ENCODE measurements at regions not wholly inside any gene's neighbourhood (a gene's known extent, or its start where the extent isn't known, plus 50 kb on each side); places are given as distances from the start of the nearest gene placed in this dataset.

DNA sequence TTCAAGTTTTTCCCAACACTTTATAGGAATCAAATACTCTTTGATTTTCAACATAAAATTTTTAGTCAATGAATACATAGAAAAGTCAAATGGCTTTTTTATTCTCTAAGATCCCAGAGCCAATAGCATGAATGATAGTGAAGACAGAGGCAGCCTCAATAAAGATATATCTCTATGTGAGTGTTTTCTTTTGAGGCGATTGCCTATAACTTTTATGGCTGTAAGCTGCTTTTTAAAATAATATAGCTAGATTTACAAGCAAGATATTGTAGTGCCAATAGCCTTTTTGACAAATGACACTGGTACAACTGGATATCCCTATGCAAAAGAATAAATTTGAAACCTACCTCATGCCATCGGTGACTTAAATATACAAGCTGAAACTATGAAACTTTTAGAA is 1705.2 kb upstream of the PCDH20 start (continued):
- TF ChIP-seq, protein P1, sequence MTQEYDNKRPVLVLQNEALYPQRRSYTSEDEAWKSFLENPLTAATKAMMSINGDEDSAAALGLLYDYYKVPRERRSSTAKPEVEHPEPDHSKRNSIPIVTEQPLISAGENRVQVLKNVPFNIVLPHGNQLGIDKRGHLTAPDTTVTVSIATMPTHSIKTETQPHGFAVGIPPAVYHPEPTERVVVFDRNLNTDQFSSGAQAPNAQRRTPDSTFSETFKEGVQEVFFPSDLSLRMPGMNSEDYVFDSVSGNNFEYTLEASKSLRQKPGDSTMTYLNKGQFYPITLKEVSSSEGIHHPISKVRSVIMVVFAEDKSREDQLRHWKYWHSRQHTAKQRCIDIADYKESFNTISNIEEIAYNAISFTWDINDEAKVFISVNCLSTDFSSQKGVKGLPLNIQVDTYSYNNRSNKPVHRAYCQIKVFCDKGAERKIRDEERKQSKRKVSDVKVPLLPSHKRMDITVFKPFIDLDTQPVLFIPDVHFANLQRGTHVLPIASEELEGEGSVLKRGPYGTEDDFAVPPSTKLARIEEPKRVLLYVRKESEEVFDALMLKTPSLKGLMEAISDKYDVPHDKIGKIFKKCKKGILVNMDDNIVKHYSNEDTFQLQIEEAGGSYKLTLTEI (CRISPR knock-in tag; conservative IDR thresholded peaks at IDR 0.05), result no peak
- TF ChIP-seq, protein P2, sequence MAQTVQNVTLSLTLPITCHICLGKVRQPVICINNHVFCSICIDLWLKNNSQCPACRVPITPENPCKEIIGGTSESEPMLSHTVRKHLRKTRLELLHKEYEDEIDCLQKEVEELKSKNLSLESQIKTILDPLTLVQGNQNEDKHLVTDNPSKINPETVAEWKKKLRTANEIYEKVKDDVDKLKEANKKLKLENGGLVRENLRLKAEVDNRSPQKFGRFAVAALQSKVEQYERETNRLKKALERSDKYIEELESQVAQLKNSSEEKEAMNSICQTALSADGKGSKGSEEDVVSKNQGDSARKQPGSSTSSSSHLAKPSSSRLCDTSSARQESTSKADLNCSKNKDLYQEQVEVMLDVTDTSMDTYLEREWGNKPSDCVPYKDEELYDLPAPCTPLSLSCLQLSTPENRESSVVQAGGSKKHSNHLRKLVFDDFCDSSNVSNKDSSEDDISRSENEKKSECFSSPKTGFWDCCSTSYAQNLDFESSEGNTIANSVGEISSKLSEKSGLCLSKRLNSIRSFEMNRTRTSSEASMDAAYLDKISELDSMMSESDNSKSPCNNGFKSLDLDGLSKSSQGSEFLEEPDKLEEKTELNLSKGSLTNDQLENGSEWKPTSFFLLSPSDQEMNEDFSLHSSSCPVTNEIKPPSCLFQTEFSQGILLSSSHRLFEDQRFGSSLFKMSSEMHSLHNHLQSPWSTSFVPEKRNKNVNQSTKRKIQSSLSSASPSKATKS (CRISPR knock-in tag; IDR thresholded peaks at IDR 0.05), result no peak
- TF ChIP-seq, protein P3, sequence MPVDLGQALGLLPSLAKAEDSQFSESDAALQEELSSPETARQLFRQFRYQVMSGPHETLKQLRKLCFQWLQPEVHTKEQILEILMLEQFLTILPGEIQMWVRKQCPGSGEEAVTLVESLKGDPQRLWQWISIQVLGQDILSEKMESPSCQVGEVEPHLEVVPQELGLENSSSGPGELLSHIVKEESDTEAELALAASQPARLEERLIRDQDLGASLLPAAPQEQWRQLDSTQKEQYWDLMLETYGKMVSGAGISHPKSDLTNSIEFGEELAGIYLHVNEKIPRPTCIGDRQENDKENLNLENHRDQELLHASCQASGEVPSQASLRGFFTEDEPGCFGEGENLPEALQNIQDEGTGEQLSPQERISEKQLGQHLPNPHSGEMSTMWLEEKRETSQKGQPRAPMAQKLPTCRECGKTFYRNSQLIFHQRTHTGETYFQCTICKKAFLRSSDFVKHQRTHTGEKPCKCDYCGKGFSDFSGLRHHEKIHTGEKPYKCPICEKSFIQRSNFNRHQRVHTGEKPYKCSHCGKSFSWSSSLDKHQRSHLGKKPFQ (CRISPR knock-in tag; IDR thresholded peaks at IDR 0.05; ENCODE audit: insufficient replicate concordance), result no peak
- TF ChIP-seq ZNF674 (CRISPR knock-in tag; IDR thresholded peaks at IDR 0.05; ENCODE audit: low read depth) (no peak), HDAC6 (IDR thresholded peaks at IDR 0.05; ENCODE audit: low read depth, low read length) (no peak), GPN1 (CRISPR knock-in tag; IDR thresholded peaks at IDR 0.05; ENCODE audit: borderline replicate concordance) (no peak), CBX1 (IDR thresholded peaks at IDR 0.05; ENCODE audit: low read depth) (no peak)

GRCh38 chr13:63117710-63118109 is 1702.1 kb upstream of the PCDH20 start:
- H3K27ac ChIP-seq (ENCODE audit: extremely low read length, insufficient read depth, low read length), result no peak overlapping the region
- ChIA-PET CTCF (ENCODE audit: low intra/inter-chr PET ratio, low total read pairs) (no interaction called here), POLR2A (no interaction called here)
- BruUV-seq (replicated peaks), result no TSS peak
- DNase-seq (ENCODE audit: low spot score), result no peak
- intact Hi-C loops (cut with micrococcal nuclease; ENCODE audit: unreplicated experiment) (no loop called here), in situ Hi-C loops (cut with HindIII; ENCODE audit: extremely low pct_ligation_motif_present, low pct_unique_long_range_greater_than_20kb) (no loop called here)
- no peaks in the 10 kb centered on the region for H3K79me2 ChIP-seq (ENCODE audit: insufficient read depth, low read length)
- H3K36me3 ChIP-seq (replicated peaks in 1 of 2; ENCODE audit: control insufficient read depth in 1 of 2, insufficient read depth in 2 of 2, low read length in 2 of 2), result no peaks in the 10 kb centered on the region
- no peaks in the 10 kb centered on the region for H3K27me3 ChIP-seq (ENCODE audit: control insufficient read depth in 1 of 2, insufficient read depth in 2 of 2, low read length in 2 of 2)
- ATAC-seq, result no peak
- no peak overlapping the region for H3K4me3 ChIP-seq (replicated peaks in 1 of 3; ENCODE audit: insufficient read depth in 1 of 3, low read depth in 2 of 3, low read length in 3 of 3)
- no peak overlapping the region for H3K4me2 ChIP-seq (ENCODE audit: low read depth, low read length)
- no peak for FAIRE-seq
- 45% methylated on average over 15 of the region's 15 CpGs for WGBS (ENCODE audit: low lambda C conversion rate)
- no peaks in the 10 kb centered on the region for H3K9me3 ChIP-seq (ENCODE audit: low read length)
- H3K9ac ChIP-seq (ENCODE audit: insufficient read depth, low read depth, low read length), result no peak overlapping the region
- no peaks in the 10 kb centered on the region for H4K20me1 ChIP-seq (ENCODE audit: insufficient read depth, low read length)
- no peaks in the 10 kb centered on the region for H3K4me1 ChIP-seq (ENCODE audit: insufficient read depth, low read length)
- H2AFZ ChIP-seq (ENCODE audit: low read length), result no peak overlapping the region
- TF ChIP-seq TMF1 (CRISPR knock-in tag; IDR thresholded peaks at IDR 0.05; ENCODE audit: low read depth) (no peak), ZBTB21 (CRISPR knock-in tag; IDR thresholded peaks at IDR 0.05) (no peak), GTF2F1 (IDR thresholded peaks at IDR 0.05; ENCODE audit: low read length) (no peak), ESRRA (CRISPR knock-in tag; IDR thresholded peaks at IDR 0.05; ENCODE audit: low read depth) (no peak), BRCA1 (CRISPR knock-in tag; IDR thresholded peaks at IDR 0.05) (no peak), THAP11 (CRISPR knock-in tag; IDR thresholded peaks at IDR 0.05) (no peak), ZNF567 (CRISPR knock-in tag; IDR thresholded peaks at IDR 0.05; ENCODE audit: borderline replicate concordance) (no peak), ZNF614 (CRISPR knock-in tag; IDR thresholded peaks at IDR 0.05; ENCODE audit: borderline replicate concordance) (no peak), HCFC1 (IDR thresholded peaks at IDR 0.05; ENCODE audit: low read depth, low read length) (no peak), FOXA1 (IDR thresholded peaks at IDR 0.05) (no peak), FOXA1 (CRISPR knock-in tag; IDR thresholded peaks at IDR 0.05) (no peak), ZNF549 (CRISPR knock-in tag; IDR thresholded peaks at IDR 0.05) (no peak), ZNF724P (CRISPR knock-in tag; IDR thresholded peaks at IDR 0.05; ENCODE audit: borderline replicate concordance) (no peak)
- TF ChIP-seq, protein P4, sequence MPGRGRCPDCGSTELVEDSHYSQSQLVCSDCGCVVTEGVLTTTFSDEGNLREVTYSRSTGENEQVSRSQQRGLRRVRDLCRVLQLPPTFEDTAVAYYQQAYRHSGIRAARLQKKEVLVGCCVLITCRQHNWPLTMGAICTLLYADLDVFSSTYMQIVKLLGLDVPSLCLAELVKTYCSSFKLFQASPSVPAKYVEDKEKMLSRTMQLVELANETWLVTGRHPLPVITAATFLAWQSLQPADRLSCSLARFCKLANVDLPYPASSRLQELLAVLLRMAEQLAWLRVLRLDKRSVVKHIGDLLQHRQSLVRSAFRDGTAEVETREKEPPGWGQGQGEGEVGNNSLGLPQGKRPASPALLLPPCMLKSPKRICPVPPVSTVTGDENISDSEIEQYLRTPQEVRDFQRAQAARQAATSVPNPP (CRISPR knock-in tag; IDR thresholded peaks at IDR 0.05), result no peak
